Spleen (tissue), 7 donors: ENCODE measurements at regions not wholly inside any gene's neighbourhood (a gene's known extent, or its start where the extent isn't known, plus 50 kb on each side); places are given as distances from the start of the nearest gene placed in this dataset.

Experiments used
- CTCF ChIP-seq, 11 experiments: fragments of 200-600 bp in 7 of 11; fragments of 450-650 bp in 4 of 11; sonication (generic) in 4 of 11; IDR thresholded peaks in 8 of 11; conservative IDR thresholded peaks in 3 of 11; 1 replicate in 7 of 11; 2 replicates in 4 of 11; pipeline versions ENCODE4 v1.4.0 to v1.8.0; 2016 to 2021; ENCODE audit warnings: antibody characterized with exemption in 11 of 11, inconsistent platforms in 4 of 11, mild to moderate bottlenecking in 1 of 11
- POLR2A ChIP-seq, 3 donors: fragments of 450-650 bp; IDR thresholded peaks; one replicate each; pipeline ENCODE4 v1.5.1; 2017; ENCODE audit warnings: antibody characterized with exemption in 3 of 3, mild to moderate bottlenecking in 1 of 3
- POLR2AphosphoS5 ChIP-seq, 3 donors: sonication (generic); formaldehyde crosslinking; IDR thresholded peaks; one replicate each; pipeline ENCODE4 v1.5.1; 2017; ENCODE audit warnings: antibody characterized with exemption in 3 of 3
- donor health status: DM: no; HTN: no; CAD: no; lungs with moderate emphysema.
- donor health status: DM: no; HTN: no; CAD: no.
- donor health status: DM: no; HTN: no; CAD: no.

DNA sequence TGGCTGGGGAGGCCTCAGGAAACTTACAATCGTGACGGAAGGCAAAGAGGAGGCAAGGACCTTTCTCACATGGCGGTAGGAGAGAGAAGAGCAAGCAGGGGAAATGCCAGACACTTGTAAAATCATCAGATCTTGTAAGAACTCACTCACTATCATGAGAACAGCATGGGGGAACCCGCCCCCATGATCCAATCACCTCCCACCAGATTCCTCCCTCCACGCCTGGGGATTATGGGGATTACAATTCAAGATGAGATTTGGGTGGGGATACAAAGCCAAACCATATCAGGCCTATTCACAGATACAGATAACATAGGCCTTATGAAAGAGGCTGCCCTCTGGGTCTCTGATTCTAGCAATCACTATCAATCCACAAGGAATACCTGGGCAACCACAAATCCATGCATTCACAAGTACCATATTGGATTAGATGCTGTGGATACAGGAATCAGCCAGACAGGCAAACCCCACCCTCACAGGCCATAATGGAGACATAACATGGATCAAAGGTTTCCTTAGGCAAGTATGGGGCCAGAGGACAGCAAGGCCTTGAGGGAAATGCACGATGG, 284.9 kb downstream of the SOX9 start:
- no peak for TF ChIP-seq POLR2A (IDR thresholded peaks at IDR 0.05)
- no peak for TF ChIP-seq CTCF (IDR thresholded peaks at IDR 0.05 in 8 of 11, conservative IDR thresholded peaks at IDR 0.05 in 3 of 11)
- no peak for TF ChIP-seq POLR2AphosphoS5 (IDR thresholded peaks at IDR 0.05)
